ENCODE measurements at regions not wholly inside any gene's neighbourhood (a gene's known extent, or its start where the extent isn't known, plus 50 kb on each side); places are given as distances from the start of the nearest gene placed in this dataset.

DNA sequence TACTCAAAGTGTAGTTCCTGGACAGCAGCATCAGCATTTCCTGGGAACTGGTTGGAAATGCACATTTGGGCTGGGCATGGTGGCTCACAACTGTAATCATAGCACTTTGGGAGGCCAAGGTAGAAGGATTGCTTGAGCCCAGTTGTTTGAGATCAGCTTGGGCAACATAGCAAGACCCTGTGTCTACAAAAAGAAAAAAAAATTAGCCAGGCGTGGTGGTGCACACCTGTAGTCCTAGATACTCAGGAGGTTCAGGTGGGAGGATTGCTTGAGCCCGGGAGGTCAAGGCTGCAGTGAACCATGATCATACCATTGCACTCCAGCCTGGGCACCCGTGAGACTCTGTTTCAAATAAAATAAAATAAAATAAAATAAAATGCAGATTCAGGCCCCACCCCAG is 156.2 kb downstream of the CDC5L start:
- peak in 1 of 3 donors; percentile 11 for DNase-seq
- TF ChIP-seq, protein P1, sequence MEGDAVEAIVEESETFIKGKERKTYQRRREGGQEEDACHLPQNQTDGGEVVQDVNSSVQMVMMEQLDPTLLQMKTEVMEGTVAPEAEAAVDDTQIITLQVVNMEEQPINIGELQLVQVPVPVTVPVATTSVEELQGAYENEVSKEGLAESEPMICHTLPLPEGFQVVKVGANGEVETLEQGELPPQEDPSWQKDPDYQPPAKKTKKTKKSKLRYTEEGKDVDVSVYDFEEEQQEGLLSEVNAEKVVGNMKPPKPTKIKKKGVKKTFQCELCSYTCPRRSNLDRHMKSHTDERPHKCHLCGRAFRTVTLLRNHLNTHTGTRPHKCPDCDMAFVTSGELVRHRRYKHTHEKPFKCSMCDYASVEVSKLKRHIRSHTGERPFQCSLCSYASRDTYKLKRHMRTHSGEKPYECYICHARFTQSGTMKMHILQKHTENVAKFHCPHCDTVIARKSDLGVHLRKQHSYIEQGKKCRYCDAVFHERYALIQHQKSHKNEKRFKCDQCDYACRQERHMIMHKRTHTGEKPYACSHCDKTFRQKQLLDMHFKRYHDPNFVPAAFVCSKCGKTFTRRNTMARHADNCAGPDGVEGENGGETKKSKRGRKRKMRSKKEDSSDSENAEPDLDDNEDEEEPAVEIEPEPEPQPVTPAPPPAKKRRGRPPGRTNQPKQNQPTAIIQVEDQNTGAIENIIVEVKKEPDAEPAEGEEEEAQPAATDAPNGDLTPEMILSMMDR (IDR thresholded peaks at IDR 0.05), result no peak
- no peak for TF ChIP-seq POLR2A (IDR thresholded peaks at IDR 0.05)
- no peaks in the 10 kb centered on the region for H3K27me3 ChIP-seq

DNA sequence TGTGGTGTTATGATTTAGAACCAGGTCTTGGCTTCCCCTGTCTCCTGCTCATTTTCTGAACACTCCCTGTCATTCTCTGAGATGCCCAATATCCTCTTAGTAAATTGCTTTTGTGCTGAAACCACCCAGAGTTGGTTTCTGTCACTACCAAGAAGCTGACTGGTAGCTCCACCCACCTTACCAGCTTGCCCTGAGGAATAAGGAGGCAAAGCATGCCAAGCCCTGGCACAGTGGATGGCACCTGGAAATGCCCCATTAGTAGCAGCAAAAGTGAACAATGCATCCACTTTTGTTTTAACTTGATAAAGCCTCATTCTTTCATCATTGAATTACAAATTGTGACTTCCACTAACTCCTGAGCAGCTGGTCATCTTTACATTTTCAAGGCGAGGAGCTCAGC is 157.7 kb downstream of the CDC5L start:
- no peak for TF ChIP-seq POLR2A (IDR thresholded peaks at IDR 0.05)
- TF ChIP-seq, protein P1 (IDR thresholded peaks at IDR 0.05), result no peak
- no peaks in the 10 kb centered on the region for H3K4me1 ChIP-seq
- no peak overlapping the region for H3K27ac ChIP-seq
- no peaks in the 10 kb centered on the region for H3K9me3 ChIP-seq
- no peaks in the 10 kb centered on the region for H3K27me3 ChIP-seq
- peak in 1 of 3 donors; percentile 5 for DNase-seq
- H3K36me3 ChIP-seq, result no peaks in the 10 kb centered on the region
- H3K4me3 ChIP-seq, result no peak overlapping the region

More for the DNA sequence above, 156.2 kb downstream of the CDC5L start:
- H3K4me3 ChIP-seq, result no peak overlapping the region
- H3K27ac ChIP-seq, result no peak overlapping the region
- H3K36me3 ChIP-seq, result no peaks in the 10 kb centered on the region
- H3K4me1 ChIP-seq, result no peaks in the 10 kb centered on the region
- no peaks in the 10 kb centered on the region for H3K9me3 ChIP-seq

DNA sequence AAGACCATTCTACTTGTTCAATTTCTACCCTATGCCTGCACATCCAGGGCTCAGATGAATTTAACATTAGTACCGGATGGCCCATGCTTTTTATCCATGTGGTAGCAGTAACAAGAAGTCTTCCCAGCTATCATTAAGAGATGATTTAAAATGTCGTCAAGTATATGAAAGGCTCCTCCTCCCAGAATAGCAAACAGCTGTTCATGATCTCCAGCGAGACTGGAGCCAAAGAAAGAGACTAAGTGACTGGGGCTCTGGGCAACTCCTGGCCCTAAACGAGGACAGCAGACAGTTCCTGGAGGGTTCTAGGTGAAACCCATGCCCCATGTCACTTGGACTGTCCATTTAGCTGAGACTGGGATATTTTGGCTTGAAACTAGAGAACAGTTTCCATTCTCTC is 160.8 kb downstream of the CDC5L start:
- Histone ChIP-seq H3K27me3 (no peaks in the 10 kb centered on the region), H3K4me3 (no peak overlapping the region), H3K9me3 (no peaks in the 10 kb centered on the region), H3K36me3 (no peaks in the 10 kb centered on the region), H3K27ac (no peak overlapping the region), H3K4me1 (no peaks in the 10 kb centered on the region)
- no peak for TF ChIP-seq POLR2A (IDR thresholded peaks at IDR 0.05)
- TF ChIP-seq, protein P1 (IDR thresholded peaks at IDR 0.05), result no peak
- DNase-seq, result peak in 1 of 3 donors; percentile 1

DNA sequence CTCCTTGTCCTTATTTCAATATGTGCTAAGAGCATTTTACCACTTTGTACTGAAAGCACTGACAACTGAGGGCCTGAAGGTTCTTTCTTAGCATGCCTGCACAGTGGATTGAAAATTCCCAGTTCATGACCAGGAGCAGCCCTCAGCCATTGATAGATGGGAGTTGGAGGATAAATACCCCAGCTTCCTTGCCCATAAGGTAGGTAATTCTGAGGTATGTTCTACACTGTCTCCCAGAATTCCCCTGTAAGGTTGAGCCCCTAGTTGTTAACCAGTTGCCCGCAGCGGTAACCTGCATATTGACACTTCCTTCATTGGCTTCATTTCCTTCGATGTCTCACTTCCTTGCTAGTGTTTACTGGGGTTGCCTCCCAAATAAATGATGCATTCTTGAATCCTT is 162.0 kb downstream of the CDC5L start:
- Histone ChIP-seq H3K9me3 (no peaks in the 10 kb centered on the region), H3K4me1 (no peaks in the 10 kb centered on the region), H3K27me3 (no peaks in the 10 kb centered on the region), H3K27ac (no peak overlapping the region), H3K36me3 (no peaks in the 10 kb centered on the region), H3K4me3 (no peak overlapping the region)
- DNase-seq, result peak in 1 of 3 donors; percentile 1
- TF ChIP-seq POLR2A (IDR thresholded peaks at IDR 0.05), result no peak
- TF ChIP-seq, protein P1 (IDR thresholded peaks at IDR 0.05), result no peak

DNA sequence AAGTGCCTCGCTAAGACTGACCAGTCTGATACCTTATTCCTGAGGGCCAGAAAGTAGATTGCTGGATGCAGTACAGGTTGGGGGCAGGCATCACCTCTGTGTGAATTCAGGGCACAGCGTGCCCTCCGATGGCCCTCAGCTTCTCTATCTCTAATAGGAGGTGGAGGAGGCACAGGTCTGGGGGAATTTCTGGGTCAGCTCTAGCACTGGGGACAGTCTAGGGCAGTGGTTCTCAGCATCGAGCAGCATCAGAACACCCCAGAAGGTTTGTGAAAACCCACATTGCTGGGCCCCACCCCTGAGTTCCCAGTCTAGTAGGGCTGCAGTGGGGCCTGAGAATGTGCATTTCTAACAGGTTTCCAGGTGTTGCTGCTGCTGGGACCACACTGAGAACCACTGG is 166.7 kb downstream of the CDC5L start:
- TF ChIP-seq, protein P1 (IDR thresholded peaks at IDR 0.05), result no peak
- no peak for TF ChIP-seq POLR2A (IDR thresholded peaks at IDR 0.05)

DNA sequence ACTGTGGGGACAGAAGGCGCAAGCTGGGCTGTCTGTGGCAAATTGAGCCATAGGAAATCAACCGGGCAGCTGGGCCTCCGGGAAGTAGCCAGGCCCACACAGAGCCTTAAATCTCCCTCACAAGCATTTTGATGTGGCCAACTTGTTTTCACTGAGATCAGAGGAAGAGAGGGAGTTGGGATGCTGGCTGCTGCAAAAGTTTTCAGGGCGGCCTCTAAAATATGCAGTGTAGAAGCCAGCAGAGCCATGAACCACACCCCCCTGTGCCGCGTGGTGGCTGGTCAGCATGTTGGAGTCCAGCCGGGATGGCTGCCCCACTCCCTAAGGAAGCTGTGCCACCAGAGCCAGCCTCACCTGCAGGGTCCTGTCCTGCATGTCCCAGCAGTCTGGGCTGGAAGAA is 167.4 kb downstream of the CDC5L start:
- H3K27me3 ChIP-seq, result no peaks in the 10 kb centered on the region
- H3K9me3 ChIP-seq, result no peaks in the 10 kb centered on the region
- no peak for DNase-seq
- TF ChIP-seq, protein P1 (IDR thresholded peaks at IDR 0.05), result no peak
- no peak for TF ChIP-seq POLR2A (IDR thresholded peaks at IDR 0.05)
- H3K4me3 ChIP-seq, result no peak overlapping the region
- no peaks in the 10 kb centered on the region for H3K4me1 ChIP-seq
- no peak overlapping the region for H3K27ac ChIP-seq
- no peaks in the 10 kb centered on the region for H3K36me3 ChIP-seq

More for the DNA sequence above, 166.7 kb downstream of the CDC5L start:
- Histone ChIP-seq H3K9me3 (no peaks in the 10 kb centered on the region), H3K36me3 (no peaks in the 10 kb centered on the region), H3K4me3 (no peak overlapping the region), H3K27me3 (no peaks in the 10 kb centered on the region), H3K27ac (no peak overlapping the region), H3K4me1 (no peaks in the 10 kb centered on the region)
- DNase-seq, result no peak

Measured in Peyer's patch (tissue), 4 donors.